ENCODE measurements at regions not wholly inside any gene's neighbourhood (a gene's known extent, or its start where the extent isn't known, plus 50 kb on each side); places are given as distances from the start of the nearest gene placed in this dataset.

GRCh38 chr20:11379257-11380011 lies 538.3 kb upstream of the BTBD3 start:
- FAIRE-seq (no peak), ATAC-seq (peak; percentile 31), DNase-seq (ENCODE audit: low read depth, low spot score) (no peak)
- Histone ChIP-seq H2AFZ (ENCODE audit: control insufficient read depth, low read depth, low read length) (no peak overlapping the region), H3K4me3 (no peak overlapping the region), H3K9me3 (replicated peaks; ENCODE audit: control insufficient read depth, insufficient read depth, low read length) (no peaks in the 10 kb centered on the region; the same call in 2 of the 3 replicates), H3K27me3 (replicated peaks in 1 of 2; ENCODE audit: control insufficient read depth in 2 of 2, insufficient read depth in 2 of 2, low read length in 1 of 2) (no peaks in the 10 kb centered on the region), H3K79me2 (ENCODE audit: control insufficient read depth, insufficient read depth, low read length) (no peaks in the 10 kb centered on the region), H3K4me1 (ENCODE audit: control insufficient read depth, insufficient read depth, low read length) (peaks cover 9% of the 10 kb centered on the region), H3K36me3 (ENCODE audit: control insufficient read depth in 2 of 2, insufficient read depth in 2 of 2, low read length in 1 of 2) (no peaks in the 10 kb centered on the region), H3K4me2 (ENCODE audit: control insufficient read depth, insufficient read depth) (no peak overlapping the region), H3K9ac (ENCODE audit: control insufficient read depth, insufficient read depth, low read length) (no peak overlapping the region), H3K27ac (ENCODE audit: control insufficient read depth, insufficient read depth) (no peak overlapping the region), H4K20me1 (ENCODE audit: control insufficient read depth, insufficient read depth) (no peaks in the 10 kb centered on the region)
- no TSS peak for BruUV-seq (replicated peaks)
- ChIA-PET SMC1A (ENCODE audit: uncharacterized antibody, unreplicated experiment) (interaction anchor here (0.6 to 0.7 kb wide), 3 partner anchors 10 to 145 kb away, joined by 3 read pairs; no protein-coding TSS in a partner anchor), POLR2A (no interaction called here), CTCF (interaction anchor here (1.3 kb wide), 1 partner anchor 12 kb away, joined by 4 read pairs; no protein-coding TSS in a partner anchor), RAD21 (ENCODE audit: unreplicated experiment) (interaction anchor here (0.8 kb wide), 2 partner anchors 73 to 79 kb away, joined by 3 read pairs; no protein-coding TSS in a partner anchor)
- in situ Hi-C loops (cut with MboI) (no loop called here), intact Hi-C loops (cut with micrococcal nuclease; ENCODE audit: unreplicated experiment) (loop anchor here (1.0 to 10.0 kb wide), 4 partner anchors 25 to 945 kb away; partner anchors contain the start of genes MKKS and SLX4IP)
- TF ChIP-seq ZNF274 (IDR thresholded peaks at IDR 0.05; ENCODE audit: insufficient read depth, insufficient read length) (no peak), NBN (IDR thresholded peaks at IDR 0.05) (no peak), TAF1 (IDR thresholded peaks at IDR 0.05; ENCODE audit: borderline replicate concordance, low read depth, low read length) (no peak), CHD1 (IDR thresholded peaks at IDR 0.05; ENCODE audit: low read depth, low read length) (no peak), EP300 (IDR thresholded peaks at IDR 0.05; ENCODE audit: borderline replicate concordance in 1 of 2, control insufficient read depth in 1 of 2, low read depth in 2 of 2, low read length in 2 of 2) (no peak), BHLHE40 (IDR thresholded peaks at IDR 0.05; ENCODE audit: borderline replicate concordance in 1 of 2, low read depth in 2 of 2, low read length in 1 of 2) (no peak), EGR1 (IDR thresholded peaks at IDR 0.05; ENCODE audit: borderline replicate concordance in 1 of 2, low read depth in 2 of 2, low read length in 2 of 2) (no peak), IKZF1 (conservative IDR thresholded peaks at IDR 0.05) (peak; percentile 35), ZBTB33 (IDR thresholded peaks at IDR 0.05) (peak; percentile 79), SMAD5 (IDR thresholded peaks at IDR 0.05; ENCODE audit: low read depth) (no peak), ZNF384 (IDR thresholded peaks at IDR 0.05; ENCODE audit: borderline replicate concordance, low read depth, low read length) (no peak), MXI1 (IDR thresholded peaks at IDR 0.05; ENCODE audit: low read depth, low read length) (no peak), TARDBP (IDR thresholded peaks at IDR 0.05; ENCODE audit: borderline replicate concordance) (no peak), SREBF1 (IDR thresholded peaks at IDR 0.05; ENCODE audit: low read length) (no peak)
- WGBS (ENCODE audit: insufficient coverage, insufficient replicate concordance, low lambda C conversion rate, missing lambda C conversion rate) = 49% methylated on average over 15 of the region's 16 CpGs

Data from GM12878 (cell line).